GM12878 (cell line): ENCODE measurements at regions not wholly inside any gene's neighbourhood (a gene's known extent, or its start where the extent isn't known, plus 50 kb on each side); places are given as distances from the start of the nearest gene placed in this dataset.

Experiments
- CTCF ChIP-seq, 3 experiments: IDR thresholded peaks in 2 of 3; conservative IDR thresholded peaks in 1 of 3; 2 replicates each; pipeline ENCODE4 v1.5.1; 2011; ENCODE audit warnings: low read depth in 3 of 3, low read length in 3 of 3, mild to moderate bottlenecking in 3 of 3, control low read depth in 2 of 3, moderate library complexity in 2 of 3, inconsistent platforms in 1 of 3, mixed read lengths in 1 of 3; ENCODE audit not compliant: control insufficient read depth in 2 of 3, insufficient read depth in 1 of 3; ENCODE audit errors: extremely low read depth in 1 of 3
- EZH2 ChIP-seq: IDR thresholded peaks from 2 replicates; pipeline ENCODE4 v1.6.1; 2012; ENCODE audit warnings: low read depth, mild to moderate bottlenecking, control low read depth, inconsistent platforms, low read length, borderline replicate concordance; ENCODE audit not compliant: control insufficient read depth
- MXI1 ChIP-seq: fragments of 150-350 bp; IDR thresholded peaks from 2 replicates; pipeline ENCODE4 v1.6.1; 2011; ENCODE audit warnings: low read depth, mild to moderate bottlenecking, inconsistent platforms, low read length, improper control_type of control experiment
- POLR2A ChIP-seq: IDR thresholded peaks from 2 replicates; pipeline ENCODE4 v1.6.1; 2011; ENCODE audit warnings: low read depth, mild to moderate bottlenecking, low read length
- POLR2AphosphoS5 ChIP-seq: IDR thresholded peaks from 2 replicates; pipeline ENCODE4 v1.6.1; 2011; ENCODE audit warnings: mild to moderate bottlenecking, low read length, inconsistent platforms
- RBBP5 ChIP-seq: fragments of 200-600 bp; sonication (generic); conservative IDR thresholded peaks from 2 replicates; pipeline ENCODE4 v1.6.1; 2016

- TF ChIP-seq POLR2AphosphoS5 (no peak), POLR2A (no peak), EZH2 (no peak), RBBP5 (no peak), MXI1 (no peak), CTCF (IDR thresholded peaks at IDR 0.05 in 2 of 3, conservative IDR thresholded peaks at IDR 0.05 in 1 of 3; ENCODE audit: control insufficient read depth in 2 of 3, extremely low read depth in 1 of 3, insufficient read depth in 1 of 3, low read depth in 3 of 3, low read length in 3 of 3) (no peak)
Measured at GRCh38 chr10:77718957-77719356, 81.3 kb upstream of the KCNMA1 start.
